OCI-LY7 (cell line): ENCODE measurements at regions not wholly inside any gene's neighbourhood (a gene's known extent, or its start where the extent isn't known, plus 50 kb on each side); places are given as distances from the start of the nearest gene placed in this dataset.
"Not testable (repeated sequence)": the region's sequence is repeated elsewhere in the genome, so short reads cannot be mapped to it uniquely, and the experiment has no call there.

ENCODE experiments used
- CTCF ChIP-seq: fragments of 200-600 bp; sonication (generic); conservative IDR thresholded peaks from 2 replicates; pipeline ENCODE4 v1.5.1; 2014; ENCODE audit warnings: mild to moderate bottlenecking, antibody characterized with exemption, low read length, moderate library complexity, mixed read lengths
- EZH2phosphoT487 ChIP-seq: fragments of 200-600 bp; sonication (generic); IDR thresholded peaks from 2 replicates; pipeline ENCODE4 v1.6.1; 2018; ENCODE audit warnings: low read depth, borderline replicate concordance, mild to moderate bottlenecking, mixed run types, antibody characterized with exemption, low read length, moderate library complexity, mixed read lengths

GRCh38 chr4:8959471-8959870, 87.8 kb upstream of the HMX1 start:
- TF ChIP-seq CTCF, EZH2phosphoT487: not testable (repeated sequence)
